ENCODE measurements at regions not wholly inside any gene's neighbourhood (a gene's known extent, or its start where the extent isn't known, plus 50 kb on each side); places are given as distances from the start of the nearest gene placed in this dataset.

DNA sequence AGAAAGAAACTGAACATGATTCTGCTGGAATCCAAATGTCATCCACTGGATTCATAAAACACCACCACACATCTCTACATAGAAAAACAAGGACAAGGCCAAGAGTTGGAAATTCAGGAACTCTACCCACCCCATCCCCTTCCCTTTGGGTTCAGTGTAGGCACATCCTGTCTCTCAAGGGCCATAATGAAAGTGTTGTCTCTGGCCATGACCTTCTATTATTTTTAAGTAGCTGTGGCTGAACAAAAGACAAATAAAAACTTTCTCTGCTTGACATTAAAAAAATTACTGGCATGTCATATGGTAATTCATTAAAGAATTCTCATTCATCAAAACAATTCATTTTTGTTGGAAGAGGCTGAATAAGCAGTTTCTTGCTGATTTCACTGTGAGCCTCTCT, 54.9 kb upstream of the ZBTB18 start:
- no peak overlapping the region for H3K4me3 ChIP-seq
- intact Hi-C loops (cut with DNase I): no loop called here
- no peak overlapping the region for H3K27ac ChIP-seq
- DNase-seq: no peak
- TF ChIP-seq POLR2AphosphoS5 (IDR thresholded peaks at IDR 0.05): no peak
- TF ChIP-seq POLR2A (IDR thresholded peaks at IDR 0.05): no peak
- TF ChIP-seq, protein P1, sequence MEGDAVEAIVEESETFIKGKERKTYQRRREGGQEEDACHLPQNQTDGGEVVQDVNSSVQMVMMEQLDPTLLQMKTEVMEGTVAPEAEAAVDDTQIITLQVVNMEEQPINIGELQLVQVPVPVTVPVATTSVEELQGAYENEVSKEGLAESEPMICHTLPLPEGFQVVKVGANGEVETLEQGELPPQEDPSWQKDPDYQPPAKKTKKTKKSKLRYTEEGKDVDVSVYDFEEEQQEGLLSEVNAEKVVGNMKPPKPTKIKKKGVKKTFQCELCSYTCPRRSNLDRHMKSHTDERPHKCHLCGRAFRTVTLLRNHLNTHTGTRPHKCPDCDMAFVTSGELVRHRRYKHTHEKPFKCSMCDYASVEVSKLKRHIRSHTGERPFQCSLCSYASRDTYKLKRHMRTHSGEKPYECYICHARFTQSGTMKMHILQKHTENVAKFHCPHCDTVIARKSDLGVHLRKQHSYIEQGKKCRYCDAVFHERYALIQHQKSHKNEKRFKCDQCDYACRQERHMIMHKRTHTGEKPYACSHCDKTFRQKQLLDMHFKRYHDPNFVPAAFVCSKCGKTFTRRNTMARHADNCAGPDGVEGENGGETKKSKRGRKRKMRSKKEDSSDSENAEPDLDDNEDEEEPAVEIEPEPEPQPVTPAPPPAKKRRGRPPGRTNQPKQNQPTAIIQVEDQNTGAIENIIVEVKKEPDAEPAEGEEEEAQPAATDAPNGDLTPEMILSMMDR (IDR thresholded peaks at IDR 0.05): no peak
- TF ChIP-seq EP300 (IDR thresholded peaks at IDR 0.05): no peak
- no peaks in the 10 kb centered on the region for H3K27me3 ChIP-seq
- no peaks in the 10 kb centered on the region for H3K9me3 ChIP-seq
- no peaks in the 10 kb centered on the region for H3K36me3 ChIP-seq
- H3K4me1 ChIP-seq: no peaks in the 10 kb centered on the region

GRCh38 chr1:243991650-243992049, 59.4 kb upstream of the ZBTB18 start:
- Histone ChIP-seq H3K36me3 (no peaks in the 10 kb centered on the region), H3K27ac (no peak overlapping the region), H3K4me3 (no peak overlapping the region), H3K9me3 (no peaks in the 10 kb centered on the region), H3K4me1 (no peaks in the 10 kb centered on the region), H3K27me3 (no peaks in the 10 kb centered on the region)
- 25 to 60% methylated on average over 3 of the region's 3 CpGs for WGBS, 2 donors
- no peak for TF ChIP-seq EP300 (IDR thresholded peaks at IDR 0.05)
- TF ChIP-seq POLR2AphosphoS5 (IDR thresholded peaks at IDR 0.05): no peak
- no peak for TF ChIP-seq POLR2A (IDR thresholded peaks at IDR 0.05)
- TF ChIP-seq, protein P1 (IDR thresholded peaks at IDR 0.05): no peak
- DNase-seq: no peak
- intact Hi-C loops (cut with DNase I): no loop called here

GRCh38 chr1:243984788-243985187, 66.3 kb upstream of the ZBTB18 start:
- no peak for TF ChIP-seq EP300 (IDR thresholded peaks at IDR 0.05)
- no peak for TF ChIP-seq POLR2A (IDR thresholded peaks at IDR 0.05)
- no peak for TF ChIP-seq POLR2AphosphoS5 (IDR thresholded peaks at IDR 0.05)
- TF ChIP-seq, protein P1 (IDR thresholded peaks at IDR 0.05): no peak
- Histone ChIP-seq H3K27ac (no peak overlapping the region), H3K36me3 (no peaks in the 10 kb centered on the region), H3K9me3 (no peaks in the 10 kb centered on the region), H3K27me3 (no peaks in the 10 kb centered on the region), H3K4me3 (no peak overlapping the region), H3K4me1 (no peaks in the 10 kb centered on the region)
- no peak for DNase-seq
- intact Hi-C loops (cut with DNase I): no loop called here
- WGBS, 2 donors: 91 to 94% methylated on average over 10 of the region's 10 CpGs

- Histone ChIP-seq H3K27ac (no peak overlapping the region), H3K9me3 (no peaks in the 10 kb centered on the region), H3K4me3 (no peak overlapping the region), H3K4me1 (no peaks in the 10 kb centered on the region), H3K36me3 (no peaks in the 10 kb centered on the region), H3K27me3 (no peaks in the 10 kb centered on the region)
- no peak for TF ChIP-seq POLR2AphosphoS5 (IDR thresholded peaks at IDR 0.05)
- intact Hi-C loops (cut with DNase I): no loop called here
- DNase-seq: no peak
- 48 to 59% methylated on average over 7 of the region's 7 CpGs for WGBS, 2 donors
Measured at GRCh38 chr1:243982447-243983018, 68.5 kb upstream of the ZBTB18 start.

GRCh38 chr1:243980471-243980870, 70.6 kb upstream of the ZBTB18 start:
- Histone ChIP-seq H3K9me3 (no peaks in the 10 kb centered on the region), H3K36me3 (no peaks in the 10 kb centered on the region), H3K4me1 (no peaks in the 10 kb centered on the region), H3K4me3 (no peak overlapping the region), H3K27me3 (no peaks in the 10 kb centered on the region), H3K27ac (no peak overlapping the region)
- TF ChIP-seq EP300 (IDR thresholded peaks at IDR 0.05) (no peak), POLR2A (IDR thresholded peaks at IDR 0.05) (no peak), POLR2AphosphoS5 (IDR thresholded peaks at IDR 0.05) (no peak)
- TF ChIP-seq, protein P1 (IDR thresholded peaks at IDR 0.05): no peak
- WGBS, 2 donors: 94 to 95% methylated on average over 3 of the region's 3 CpGs
- intact Hi-C loops (cut with DNase I): no loop called here
- no peak for DNase-seq
